SKM-1 treated with dmso at 0.1 percent for 144 hours (cell line): ENCODE measurements at regions not wholly inside any gene's neighbourhood (a gene's known extent, or its start where the extent isn't known, plus 50 kb on each side); places are given as distances from the start of the nearest gene placed in this dataset.

ENCODE experiments used
- DNase-seq: peaks from one replicate; lab custom pipeline; 2025; ENCODE audit not compliant: unreplicated experiment; lab: John Stamatoyannopoulos, UW

DNA sequence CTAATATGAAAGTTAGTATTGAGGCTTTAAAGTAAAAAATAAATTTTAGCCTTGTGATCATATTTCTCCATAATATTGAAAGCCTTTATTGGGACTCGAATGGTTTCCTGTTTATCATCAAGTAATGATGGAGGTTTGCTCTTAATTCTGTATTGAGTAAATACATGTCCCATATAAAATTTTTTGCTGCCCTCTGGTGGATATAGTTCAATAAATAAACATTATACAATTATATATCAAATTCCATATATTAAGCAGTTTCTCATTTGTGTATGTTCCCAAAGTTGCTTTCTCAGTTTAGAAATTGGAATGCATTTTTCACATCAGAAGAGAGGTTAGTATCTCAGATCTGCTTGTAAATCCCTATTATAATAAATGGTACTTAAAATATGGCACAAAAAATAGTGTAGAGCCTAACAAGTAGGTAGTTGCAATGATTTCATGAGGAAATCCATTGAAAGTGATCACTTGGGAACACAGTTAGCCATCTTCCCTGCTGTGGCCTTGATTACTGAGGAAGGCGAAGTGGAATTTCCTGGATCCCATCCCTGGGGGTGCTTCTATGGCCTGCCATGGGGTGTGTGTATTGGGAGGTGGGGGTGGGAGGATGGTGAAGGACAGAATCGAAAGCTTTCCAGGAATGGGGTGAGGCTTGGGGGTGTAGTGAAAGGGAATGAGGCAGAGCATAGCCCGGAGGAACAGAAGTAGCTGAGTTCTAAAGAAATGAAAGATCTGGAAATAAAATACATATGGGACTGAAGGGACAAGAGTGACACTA is 84.1 kb upstream of the C21orf91 start:
- peak; percentile 1 for DNase-seq

DNA sequence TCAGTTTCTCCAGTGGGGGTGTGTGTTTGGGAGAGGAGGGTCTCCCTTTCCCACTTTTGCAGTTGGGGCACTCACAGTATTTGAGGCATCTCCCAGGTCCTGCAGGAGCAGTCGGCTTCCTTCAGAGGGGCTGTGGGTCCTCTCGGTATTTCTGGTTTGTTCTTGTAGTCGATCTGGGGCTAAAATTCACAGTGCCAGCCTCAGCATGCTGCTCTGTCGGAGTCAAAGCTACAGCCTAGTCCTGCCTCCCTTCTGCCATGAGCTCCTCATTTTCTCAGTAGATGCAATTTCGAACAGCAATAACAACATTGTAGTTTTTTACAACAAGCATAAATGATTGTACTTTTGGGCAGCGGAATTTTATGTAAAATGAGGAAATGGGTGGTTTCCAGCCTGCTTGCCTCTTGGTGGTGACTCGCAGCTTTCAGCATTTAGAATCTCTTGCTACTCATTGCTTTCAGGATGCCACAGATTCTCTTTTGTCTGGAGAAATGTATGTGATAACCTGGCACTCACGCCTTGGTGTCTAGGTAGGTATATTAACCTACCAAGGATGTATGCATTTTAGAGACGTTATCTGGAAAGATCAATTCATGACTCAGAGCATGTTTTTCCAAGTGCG is 82.4 kb upstream of the C21orf91 start:
- DNase-seq = no peak

DNA sequence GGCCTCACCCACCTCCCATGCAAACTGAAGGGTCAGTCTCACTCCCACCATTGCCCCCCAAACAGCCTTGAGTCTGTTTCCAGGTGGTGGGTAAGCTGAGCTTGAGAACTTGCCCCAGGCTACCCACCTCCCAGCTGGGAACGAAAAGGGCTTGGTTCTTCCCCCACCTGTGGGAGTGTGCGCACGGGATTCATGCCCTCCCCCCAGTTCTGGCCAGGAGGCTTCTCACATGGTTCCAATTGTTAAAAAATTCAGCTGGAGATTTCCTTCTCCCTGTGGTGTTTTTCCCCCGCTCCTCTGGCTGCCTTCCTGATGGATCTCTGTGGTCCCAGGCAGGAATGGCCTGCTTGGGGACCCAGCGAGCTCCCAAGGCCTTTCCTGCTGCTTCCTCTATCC is 81.8 kb upstream of the C21orf91 start:
- DNase-seq = no peak

- no peak for DNase-seq
Observed at GRCh38 chr21:17900281-17900989, 81.3 kb upstream of the C21orf91 start.

DNA sequence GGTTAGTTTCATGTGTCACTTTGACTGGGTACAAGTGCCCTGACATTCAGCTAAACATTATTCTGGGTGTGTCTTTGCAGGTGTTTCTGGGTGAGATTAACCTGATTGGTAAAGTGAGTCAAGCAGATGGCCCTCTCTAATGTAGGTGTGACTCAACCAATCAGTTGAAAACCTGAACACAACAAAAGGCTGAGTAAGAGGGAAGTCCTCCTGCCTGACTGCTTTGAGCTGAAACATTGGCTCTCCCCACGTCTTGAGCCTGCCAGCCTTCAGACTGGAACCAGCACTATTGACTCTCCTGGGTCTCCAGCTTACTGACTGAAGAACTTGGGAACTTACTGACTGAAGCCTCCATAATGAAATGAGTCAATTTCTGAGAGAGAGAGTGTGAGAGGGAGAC is 70.0 kb upstream of the C21orf91 start:
- DNase-seq = no peak

DNA sequence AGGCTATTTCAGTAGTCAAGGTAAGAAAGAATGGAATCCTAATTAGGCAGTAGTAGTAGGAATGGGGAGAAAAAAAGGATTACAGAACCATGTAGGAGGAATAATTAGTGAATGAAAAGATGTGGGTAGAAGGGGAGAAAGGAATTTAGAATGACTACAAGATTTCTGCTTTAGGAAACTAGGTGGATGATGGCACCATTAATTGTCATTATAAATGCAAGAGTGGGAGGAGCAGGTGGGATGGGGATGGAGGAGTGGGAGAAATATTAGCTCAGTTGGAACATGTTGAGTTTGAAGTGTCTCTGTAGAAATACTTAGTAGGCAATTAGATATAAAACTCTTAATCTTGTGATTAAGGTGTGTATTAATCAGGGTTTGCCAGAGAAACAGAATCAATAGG is 50.0 kb upstream of the C21orf91 start:
- DNase-seq = no peak
